BLaER1 (cell line): ENCODE measurements at regions not wholly inside any gene's neighbourhood (a gene's known extent, or its start where the extent isn't known, plus 50 kb on each side); places are given as distances from the start of the nearest gene placed in this dataset.

Experiments
- H3K27ac ChIP-seq: shearing (Covaris generic); formaldehyde crosslinking; 2 replicates; pipeline ENCODE4 v1.8.1; 2022
- H3K27me3 ChIP-seq: shearing (Covaris generic); formaldehyde crosslinking; 2 replicates; pipeline ENCODE4 v1.8.1; 2022
- H3K36me3 ChIP-seq: shearing (Covaris generic); formaldehyde crosslinking; 2 replicates; pipeline ENCODE4 v1.8.1; 2022
- H3K4me1 ChIP-seq: shearing (Covaris generic); formaldehyde crosslinking; 2 replicates; pipeline ENCODE4 v1.8.1; 2022
- H3K4me2 ChIP-seq: shearing (Covaris generic); formaldehyde crosslinking; 2 replicates; pipeline ENCODE4 v1.8.1; 2022
- H3K4me3 ChIP-seq: shearing (Covaris generic); formaldehyde crosslinking; 2 replicates; pipeline ENCODE4 v1.8.1; 2022
- H3K9ac ChIP-seq: shearing (Covaris generic); formaldehyde crosslinking; 2 replicates; pipeline ENCODE4 v1.8.1; 2022
- H3K9me3 ChIP-seq: shearing (Covaris generic); formaldehyde crosslinking; 2 replicates; pipeline ENCODE4 v1.8.1; 2022
- H4K20me1 ChIP-seq: shearing (Covaris generic); formaldehyde crosslinking; 2 replicates; pipeline ENCODE4 v1.8.1; 2022
- Cebpa-rat ChIP-seq: shearing (Covaris generic); IDR thresholded peaks from 2 replicates; pipeline ENCODE4 v1.8.1; 2022

DNA sequence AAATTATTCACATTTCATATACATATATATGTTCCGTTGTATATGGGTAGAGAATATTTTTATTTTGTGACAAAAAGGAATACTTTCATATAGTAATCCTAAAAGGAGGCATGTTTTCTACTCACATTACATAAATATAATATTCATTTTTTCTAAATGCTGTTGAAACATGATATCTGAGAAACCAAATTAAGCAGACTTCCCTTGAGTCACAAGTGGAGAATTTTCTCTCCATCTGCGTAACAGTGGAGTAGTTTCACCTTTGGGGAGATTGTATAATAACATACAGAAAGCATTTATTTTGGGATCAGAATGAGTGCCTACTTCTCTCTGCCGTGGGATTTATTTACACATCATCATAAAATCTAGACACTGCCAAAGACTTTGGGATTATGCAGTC is 849.8 kb downstream of the NSUN3 start:
- Histone ChIP-seq H4K20me1 (no peaks in the 10 kb centered on the region), H3K4me2 (no peak overlapping the region)
- TF ChIP-seq Cebpa-rat: no peak

DNA sequence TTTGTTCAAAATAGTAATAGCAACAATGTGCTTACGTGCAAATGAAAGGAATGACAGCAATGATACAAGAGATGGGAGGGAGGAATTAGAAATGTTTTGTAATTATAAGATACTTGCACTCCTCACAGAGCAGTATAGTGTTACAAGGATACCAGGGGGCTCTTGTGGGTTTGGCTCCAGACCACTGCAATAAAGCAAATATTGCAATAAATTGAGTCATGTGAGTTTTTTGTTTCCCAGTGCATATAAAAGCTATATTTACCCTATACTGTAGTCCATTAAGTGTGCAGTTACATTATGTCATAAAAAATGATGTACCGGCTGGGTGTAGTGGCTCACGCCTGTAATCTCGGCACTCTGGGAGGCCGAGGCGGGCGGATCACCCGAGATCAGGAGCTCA is 864.3 kb downstream of the NSUN3 start:
- H3K27me3 ChIP-seq: no peaks in the 10 kb centered on the region
- H3K4me2 ChIP-seq: no peak overlapping the region
- no peak for TF ChIP-seq Cebpa-rat
- no peaks in the 10 kb centered on the region for H3K4me1 ChIP-seq
- H3K9ac ChIP-seq: no peak overlapping the region
- no peaks in the 10 kb centered on the region for H3K36me3 ChIP-seq
- H3K27ac ChIP-seq: no peak overlapping the region
- H4K20me1 ChIP-seq: no peaks in the 10 kb centered on the region
- no peaks in the 10 kb centered on the region for H3K9me3 ChIP-seq
- no peak overlapping the region for H3K4me3 ChIP-seq

More for the DNA sequence above, 849.8 kb downstream of the NSUN3 start:
- Histone ChIP-seq H3K4me3 (no peak overlapping the region), H3K9ac (no peak overlapping the region), H3K4me1 (no peaks in the 10 kb centered on the region), H3K27me3 (no peaks in the 10 kb centered on the region), H3K27ac (no peak overlapping the region), H3K9me3 (no peaks in the 10 kb centered on the region), H3K36me3 (no peaks in the 10 kb centered on the region)

DNA sequence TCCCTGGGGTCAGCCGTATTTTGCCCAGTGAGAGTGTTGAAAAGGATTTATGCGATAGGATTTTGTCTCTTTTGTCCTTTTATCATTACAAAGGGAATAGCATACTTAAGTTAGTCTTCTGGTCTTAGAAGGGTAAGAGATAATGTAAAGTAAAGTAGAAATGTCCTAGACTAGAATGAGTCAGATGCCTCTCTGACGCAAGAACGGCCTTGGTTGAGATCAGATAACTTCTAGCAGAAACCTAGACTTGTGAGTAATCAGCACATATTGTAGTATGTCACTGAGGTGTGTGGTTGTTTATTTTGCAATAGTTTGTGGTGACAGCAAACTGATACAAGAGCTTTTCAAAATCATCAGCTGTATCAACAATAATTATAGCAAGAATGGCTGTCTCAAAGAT is 866.1 kb downstream of the NSUN3 start:
- Histone ChIP-seq H3K9me3 (no peaks in the 10 kb centered on the region), H4K20me1 (no peaks in the 10 kb centered on the region), H3K27me3 (no peaks in the 10 kb centered on the region), H3K4me3 (no peak overlapping the region), H3K27ac (no peak overlapping the region), H3K36me3 (no peaks in the 10 kb centered on the region), H3K9ac (no peak overlapping the region), H3K4me2 (no peak overlapping the region), H3K4me1 (no peaks in the 10 kb centered on the region)
- no peak for TF ChIP-seq Cebpa-rat

DNA sequence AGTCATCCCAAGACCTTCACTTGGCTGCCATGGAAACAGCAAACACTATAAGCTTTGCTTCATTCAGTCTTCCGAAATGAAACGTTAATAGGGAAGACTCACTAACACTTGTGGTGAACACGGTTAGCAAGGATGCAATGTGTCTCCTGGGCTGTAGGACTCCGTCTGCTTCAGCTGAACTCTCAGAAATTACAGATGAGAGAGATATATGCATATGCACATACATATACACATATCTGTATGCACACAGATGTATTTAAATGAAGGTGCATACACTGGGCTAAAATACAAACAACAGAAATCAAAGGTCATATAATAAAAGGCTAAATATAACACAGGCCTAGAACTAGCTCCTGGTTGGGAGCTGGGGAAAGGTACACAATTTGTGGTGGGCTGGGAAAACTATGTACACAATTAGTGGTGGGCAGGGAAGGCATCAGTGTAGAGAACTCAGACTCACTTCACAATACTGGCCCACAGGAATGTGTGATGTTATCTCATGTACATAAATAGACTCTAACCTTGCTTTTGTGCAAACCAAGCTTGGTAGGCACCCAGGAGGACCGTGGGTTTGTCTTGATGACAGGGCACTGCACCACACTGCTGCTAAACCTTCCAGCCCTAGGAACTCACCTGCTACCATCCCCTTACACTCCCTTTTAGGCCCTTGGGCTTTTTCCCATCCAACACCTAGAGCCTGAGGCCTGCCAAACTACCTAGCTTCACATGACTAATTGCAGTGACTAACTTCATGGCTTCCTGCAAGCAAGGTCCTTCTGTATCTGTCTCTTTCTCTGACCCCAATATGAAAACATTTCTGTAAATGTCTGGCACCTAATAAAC is 873.1 kb downstream of the NSUN3 start:
- Histone ChIP-seq H3K36me3 (no peaks in the 10 kb centered on the region), H3K27ac (no peak overlapping the region), H3K9me3 (peaks cover 6% of the 10 kb centered on the region; the same call in 1 of the 2 replicates), H3K9ac (no peak overlapping the region), H4K20me1 (no peaks in the 10 kb centered on the region), H3K27me3 (no peaks in the 10 kb centered on the region), H3K4me2 (no peak overlapping the region), H3K4me1 (no peaks in the 10 kb centered on the region), H3K4me3 (no peak overlapping the region)
- no peak for TF ChIP-seq Cebpa-rat

- H3K36me3 ChIP-seq: no peaks in the 10 kb centered on the region
- H3K4me2 ChIP-seq: no peak overlapping the region
- H3K9me3 ChIP-seq: peaks cover 6% of the 10 kb centered on the region
- H3K9ac ChIP-seq: no peak overlapping the region
- no peak overlapping the region for H3K4me3 ChIP-seq
- no peaks in the 10 kb centered on the region for H3K27me3 ChIP-seq
- H3K27ac ChIP-seq: no peak overlapping the region
- TF ChIP-seq Cebpa-rat: no peak
- H3K4me1 ChIP-seq: no peaks in the 10 kb centered on the region
- no peaks in the 10 kb centered on the region for H4K20me1 ChIP-seq
Observed at GRCh38 chr3:94937980-94938379, 875.1 kb downstream of the NSUN3 start.

GRCh38 chr3:94946683-94947082 is 883.8 kb downstream of the NSUN3 start:
- H3K4me1 ChIP-seq: no peaks in the 10 kb centered on the region
- no peak overlapping the region for H3K27ac ChIP-seq
- H3K4me3 ChIP-seq: no peak overlapping the region
- no peak overlapping the region for H3K9ac ChIP-seq
- no peaks in the 10 kb centered on the region for H3K36me3 ChIP-seq
- H3K9me3 ChIP-seq: no peaks in the 10 kb centered on the region; the same call in 1 of the 2 replicates
- TF ChIP-seq Cebpa-rat: no peak
- H3K27me3 ChIP-seq: no peaks in the 10 kb centered on the region
- H4K20me1 ChIP-seq: no peaks in the 10 kb centered on the region
- no peak overlapping the region for H3K4me2 ChIP-seq

DNA sequence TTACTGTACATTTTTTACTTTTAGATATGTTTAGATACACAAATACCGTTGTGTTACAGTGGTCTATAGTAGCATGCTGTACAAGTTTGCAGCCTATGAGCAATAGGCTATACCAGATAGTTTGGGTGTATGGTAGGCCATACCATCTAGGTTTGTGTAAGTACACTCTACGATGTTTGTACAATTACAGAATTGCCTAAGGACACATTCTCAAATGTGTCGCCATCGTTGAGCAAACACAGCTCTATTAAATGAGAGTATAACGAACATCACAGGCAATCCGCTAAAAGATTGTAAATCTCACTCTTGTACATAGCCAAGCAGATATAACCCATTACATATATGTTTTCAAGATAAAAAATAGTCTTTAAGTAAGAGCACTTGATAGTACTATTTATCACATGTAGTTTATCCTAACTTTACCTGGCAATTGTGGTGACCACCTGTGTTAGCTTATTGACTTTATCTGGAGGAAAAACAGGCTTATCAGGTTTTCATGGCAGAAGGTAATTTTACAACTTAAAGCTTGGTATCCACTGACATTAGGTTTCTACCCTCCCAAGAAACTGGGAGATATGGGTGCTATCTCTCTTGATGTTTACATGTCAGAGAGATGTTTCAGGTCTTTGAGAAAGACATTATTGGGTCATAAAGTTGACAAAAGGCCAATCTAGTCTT is 898.7 kb downstream of the NSUN3 start:
- no peak overlapping the region for H3K4me3 ChIP-seq
- H3K4me1 ChIP-seq: peaks cover 12% of the 10 kb centered on the region; the same call in 1 of the 2 replicates
- H3K9me3 ChIP-seq: no peaks in the 10 kb centered on the region
- H3K27me3 ChIP-seq: no peaks in the 10 kb centered on the region
- H3K27ac ChIP-seq: no peak overlapping the region
- no peaks in the 10 kb centered on the region for H4K20me1 ChIP-seq
- no peak overlapping the region for H3K4me2 ChIP-seq
- no peaks in the 10 kb centered on the region for H3K36me3 ChIP-seq
- no peak overlapping the region for H3K9ac ChIP-seq
- no peak for TF ChIP-seq Cebpa-rat

DNA sequence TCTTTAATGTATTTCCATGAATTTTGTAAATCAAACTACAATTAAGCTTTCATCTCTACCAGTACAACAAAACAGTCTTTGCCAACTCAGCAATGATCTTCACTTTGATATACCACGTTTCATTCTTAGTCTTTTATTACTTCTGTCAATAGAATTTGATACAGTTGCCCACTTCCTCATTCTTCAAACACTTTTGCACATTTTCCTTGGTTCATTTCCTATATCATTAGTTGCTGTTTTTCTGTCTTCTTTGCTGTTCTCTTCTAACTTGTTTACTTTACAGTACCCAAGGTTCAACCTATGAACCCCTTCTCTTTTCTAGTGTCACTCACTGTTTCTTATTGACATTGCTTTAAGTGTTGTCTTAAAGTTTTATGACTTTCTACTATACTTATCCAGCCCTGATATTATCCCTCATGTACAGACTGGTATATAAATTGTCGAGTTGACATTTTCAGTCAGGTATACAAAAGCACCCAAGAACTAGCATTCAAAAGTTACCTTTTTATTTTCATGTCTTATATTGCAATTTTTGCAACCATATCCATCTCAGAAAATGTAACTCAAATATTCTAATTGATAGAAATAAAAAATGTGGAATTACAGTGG is 903.1 kb downstream of the NSUN3 start:
- H3K4me3 ChIP-seq: no peak overlapping the region
- H3K27me3 ChIP-seq: no peaks in the 10 kb centered on the region
- no peak overlapping the region for H3K9ac ChIP-seq
- H3K4me1 ChIP-seq: peaks cover 12% of the 10 kb centered on the region; the same call in 1 of the 2 replicates
- no peak for TF ChIP-seq Cebpa-rat
- H3K36me3 ChIP-seq: no peaks in the 10 kb centered on the region
- no peaks in the 10 kb centered on the region for H3K9me3 ChIP-seq
- no peak overlapping the region for H3K27ac ChIP-seq
- no peaks in the 10 kb centered on the region for H4K20me1 ChIP-seq
- no peak overlapping the region for H3K4me2 ChIP-seq

DNA sequence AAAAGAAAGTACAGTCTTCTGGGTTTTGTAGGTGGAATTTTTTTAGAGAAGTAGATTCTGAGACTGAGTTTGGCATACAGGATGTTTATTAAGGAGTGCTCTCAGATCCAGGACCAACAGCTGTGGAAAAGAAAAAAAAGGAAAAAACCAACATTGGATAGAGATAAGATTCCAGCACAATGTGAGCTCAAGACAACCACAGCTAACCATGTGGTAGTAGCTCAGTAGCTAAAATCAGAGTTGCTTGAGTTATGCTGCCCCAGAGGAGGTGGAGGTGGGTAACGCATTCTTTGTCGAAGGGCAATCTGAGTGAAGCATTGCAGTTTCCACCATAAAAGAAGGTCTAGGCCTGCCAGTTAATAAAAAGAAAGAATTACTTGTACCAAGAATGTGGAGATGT is 904.3 kb downstream of the NSUN3 start:
- Histone ChIP-seq H3K4me3 (no peak overlapping the region), H3K36me3 (no peaks in the 10 kb centered on the region), H4K20me1 (no peaks in the 10 kb centered on the region), H3K4me1 (peaks cover 15% of the 10 kb centered on the region), H3K9ac (no peak overlapping the region), H3K4me2 (no peak overlapping the region), H3K27me3 (no peaks in the 10 kb centered on the region), H3K9me3 (no peaks in the 10 kb centered on the region), H3K27ac (no peak overlapping the region)
- TF ChIP-seq Cebpa-rat: no peak

GRCh38 chr3:94968519-94968918 is 905.7 kb downstream of the NSUN3 start:
- Histone ChIP-seq H3K4me1 (peaks cover 27% of the 10 kb centered on the region), H3K4me3 (no peak overlapping the region), H4K20me1 (no peaks in the 10 kb centered on the region), H3K9ac (no peak overlapping the region), H3K9me3 (peaks cover 4% of the 10 kb centered on the region), H3K4me2 (no peak overlapping the region), H3K36me3 (no peaks in the 10 kb centered on the region), H3K27me3 (no peaks in the 10 kb centered on the region), H3K27ac (no peak overlapping the region)
- no peak for TF ChIP-seq Cebpa-rat
